GM23338 (cell line): ENCODE measurements at regions not wholly inside any gene's neighbourhood (a gene's known extent, or its start where the extent isn't known, plus 50 kb on each side); places are given as distances from the start of the nearest gene placed in this dataset.

Experiments used
- ATAC-seq: fragments of 200-7000 bp; cut with Tn5 transposase; 3 replicates; pipeline ENCODE4 v1.9.1; 2020
- DNase-seq: peaks from one replicate; pipeline ENCODE4 v3.0.0-alpha.2; 2015; ENCODE audit warnings: low spot score
- H2AFZ ChIP-seq: fragments of 200-600 bp; sonication (generic); 2 replicates; pipeline ENCODE4 v1.8.0; 2016; ENCODE audit warnings: antibody characterized with exemption, mild to moderate bottlenecking, moderate library complexity
- H3F3A ChIP-seq: fragments of 200-600 bp; sonication (generic); replicated peaks from 2 replicates; pipeline ENCODE4 v1.8.0; 2017; ENCODE audit warnings: antibody characterized with exemption, mixed run types, low read depth
- H3K27ac ChIP-seq: fragments of 200-600 bp; sonication (generic); 2 replicates; pipeline ENCODE4 v1.6.1; 2016; ENCODE audit warnings: low read depth
- H3K27me3 ChIP-seq: fragments of 200-600 bp; sonication (generic); 2 replicates; pipeline ENCODE4 v1.8.0; 2016; ENCODE audit warnings: mild to moderate bottlenecking, mixed run types, moderate library complexity; ENCODE audit not compliant: insufficient read depth
- H3K36me3 ChIP-seq: fragments of 200-600 bp; sonication (generic); 2 replicates; pipeline ENCODE4 v1.8.0; 2016; ENCODE audit warnings: mild to moderate bottlenecking; ENCODE audit not compliant: insufficient read depth
- H3K4me1 ChIP-seq: fragments of 200-600 bp; sonication (generic); 2 replicates; pipeline ENCODE4 v1.8.0; 2016; ENCODE audit warnings: mild to moderate bottlenecking, moderate library complexity; ENCODE audit not compliant: insufficient read depth
- H3K4me2 ChIP-seq: fragments of 200-600 bp; sonication (generic); 2 replicates; pipeline ENCODE4 v1.7.1; 2017; ENCODE audit warnings: mixed run types
- H3K4me3 ChIP-seq: fragments of 200-600 bp; sonication (generic); 2 replicates; pipeline ENCODE4 v1.6.1; 2016; ENCODE audit warnings: mixed run types
- H3K79me2 ChIP-seq: fragments of 200-600 bp; sonication (generic); replicated peaks from 2 replicates; pipeline ENCODE4 v1.8.0; 2017; ENCODE audit warnings: mild to moderate bottlenecking; ENCODE audit not compliant: insufficient read depth
- H3K9me2 ChIP-seq: fragments of 200-600 bp; sonication (generic); 2 replicates; pipeline ENCODE4 v1.8.0; 2017; ENCODE audit not compliant: insufficient read depth
- H4K20me1 ChIP-seq: fragments of 200-600 bp; sonication (generic); replicated peaks from 2 replicates; pipeline ENCODE4 v1.8.0; 2017; ENCODE audit warnings: mild to moderate bottlenecking; ENCODE audit not compliant: insufficient read depth
- H3K27ac Mint-ChIP-seq: 2 replicates; pipeline ENCODE4 v1.8.0; 2020; ENCODE audit warnings: inconsistent platforms, mild to moderate bottlenecking, moderate library complexity, mixed read lengths
- H3K27me3 Mint-ChIP-seq: 3 replicates; pipeline ENCODE4 v1.8.0; 2022; ENCODE audit warnings: low read depth, mild to moderate bottlenecking, moderate library complexity, mixed read lengths, inconsistent platforms; ENCODE audit not compliant: insufficient read depth, poor library complexity
- H3K36me3 Mint-ChIP-seq: 3 replicates; pipeline ENCODE4 v1.8.0; 2021; ENCODE audit warnings: low read depth, mild to moderate bottlenecking, inconsistent platforms, moderate library complexity, mixed read lengths
- H3K4me1 Mint-ChIP-seq: 3 replicates; pipeline ENCODE4 v1.8.0; 2020; ENCODE audit warnings: mild to moderate bottlenecking, inconsistent platforms, mixed read lengths
- H3K4me3 Mint-ChIP-seq: 3 replicates; pipeline ENCODE4 v1.8.0; 2021; ENCODE audit warnings: moderate library complexity, mild to moderate bottlenecking, inconsistent platforms, mixed read lengths
- H3K9me3 Mint-ChIP-seq: 3 replicates; pipeline ENCODE4 v1.8.0; 2020; ENCODE audit warnings: moderate library complexity, mild to moderate bottlenecking, inconsistent platforms, mixed read lengths
- CREB1 ChIP-seq: fragments of 250-450 bp; sonication (Bioruptor Pico); IDR thresholded peaks from 2 replicates; pipeline ENCODE4 v1.5.0; 2020; ENCODE audit warnings: low read depth, mild to moderate bottlenecking, moderate library complexity
- EZH2phosphoT487 ChIP-seq: fragments of 200-600 bp; sonication (generic); IDR thresholded peaks from one replicate; pipeline ENCODE4 v1.8.1; 2018; ENCODE audit warnings: antibody characterized with exemption; ENCODE audit not compliant: unreplicated experiment
- JUNB ChIP-seq: IDR thresholded peaks from one replicate; pipeline ENCODE4 v1.6.1; 2016; ENCODE audit warnings: antibody characterized with exemption; ENCODE audit not compliant: unreplicated experiment
- NANOG ChIP-seq: IDR thresholded peaks from 2 replicates; pipeline ENCODE4 v1.6.1; 2016; ENCODE audit warnings: antibody characterized with exemption, borderline replicate concordance
- POLR2AphosphoS5 ChIP-seq: IDR thresholded peaks from 2 replicates; pipeline ENCODE4 v1.6.1; 2016; ENCODE audit warnings: antibody characterized with exemption, low read depth
- STAT1 ChIP-seq: IDR thresholded peaks from one replicate; pipeline ENCODE4 v1.6.1; 2016; ENCODE audit warnings: antibody characterized with exemption; ENCODE audit not compliant: unreplicated experiment
- ZNF114 ChIP-seq: fragments of 250-450 bp; sonication (Bioruptor Pico); IDR thresholded peaks from 2 replicates; pipeline ENCODE4 v1.5.0; 2020; ENCODE audit warnings: mild to moderate bottlenecking, moderate library complexity
- TF ChIP-seq, protein P1 (sequence below): fragments of 250-450 bp; sonication (Bioruptor Pico); IDR thresholded peaks from 2 replicates; pipeline ENCODE4 v1.5.0; 2020; ENCODE audit warnings: mild to moderate bottlenecking, moderate library complexity
- TF ChIP-seq, protein P2 (sequence below), 2 experiments: fragments of 200-600 bp in 1 of 2; sonication (generic) in 1 of 2; conservative IDR thresholded peaks; 2 replicates each; pipeline versions ENCODE4 v1.5.1 to v1.6.1; 2016 to 2017; ENCODE audit warnings: antibody characterized with exemption in 2 of 2, low read depth in 2 of 2, mild to moderate bottlenecking in 2 of 2, moderate library complexity in 1 of 2

DNA sequence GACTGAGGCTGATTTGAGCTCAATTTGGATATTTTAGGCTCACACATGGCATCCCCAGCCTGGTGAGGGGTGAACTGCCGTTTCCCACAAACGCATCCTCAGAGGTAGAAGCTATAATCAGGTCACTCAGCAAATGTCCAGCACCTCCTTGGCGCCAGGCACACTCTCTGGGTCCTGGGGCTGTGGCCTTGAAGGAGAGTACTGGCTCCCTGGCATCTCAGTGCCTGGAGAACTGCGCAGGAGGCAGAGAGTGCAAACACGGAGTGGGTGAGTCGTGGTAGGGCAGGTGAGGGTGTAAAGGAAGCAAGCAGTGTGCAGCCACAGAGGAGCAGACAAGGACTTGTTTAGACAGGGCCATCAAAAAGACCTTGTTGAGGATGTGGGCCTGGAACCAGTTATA lies 224.0 kb upstream of the ZNF32 start (continued):
- TF ChIP-seq, protein P1, sequence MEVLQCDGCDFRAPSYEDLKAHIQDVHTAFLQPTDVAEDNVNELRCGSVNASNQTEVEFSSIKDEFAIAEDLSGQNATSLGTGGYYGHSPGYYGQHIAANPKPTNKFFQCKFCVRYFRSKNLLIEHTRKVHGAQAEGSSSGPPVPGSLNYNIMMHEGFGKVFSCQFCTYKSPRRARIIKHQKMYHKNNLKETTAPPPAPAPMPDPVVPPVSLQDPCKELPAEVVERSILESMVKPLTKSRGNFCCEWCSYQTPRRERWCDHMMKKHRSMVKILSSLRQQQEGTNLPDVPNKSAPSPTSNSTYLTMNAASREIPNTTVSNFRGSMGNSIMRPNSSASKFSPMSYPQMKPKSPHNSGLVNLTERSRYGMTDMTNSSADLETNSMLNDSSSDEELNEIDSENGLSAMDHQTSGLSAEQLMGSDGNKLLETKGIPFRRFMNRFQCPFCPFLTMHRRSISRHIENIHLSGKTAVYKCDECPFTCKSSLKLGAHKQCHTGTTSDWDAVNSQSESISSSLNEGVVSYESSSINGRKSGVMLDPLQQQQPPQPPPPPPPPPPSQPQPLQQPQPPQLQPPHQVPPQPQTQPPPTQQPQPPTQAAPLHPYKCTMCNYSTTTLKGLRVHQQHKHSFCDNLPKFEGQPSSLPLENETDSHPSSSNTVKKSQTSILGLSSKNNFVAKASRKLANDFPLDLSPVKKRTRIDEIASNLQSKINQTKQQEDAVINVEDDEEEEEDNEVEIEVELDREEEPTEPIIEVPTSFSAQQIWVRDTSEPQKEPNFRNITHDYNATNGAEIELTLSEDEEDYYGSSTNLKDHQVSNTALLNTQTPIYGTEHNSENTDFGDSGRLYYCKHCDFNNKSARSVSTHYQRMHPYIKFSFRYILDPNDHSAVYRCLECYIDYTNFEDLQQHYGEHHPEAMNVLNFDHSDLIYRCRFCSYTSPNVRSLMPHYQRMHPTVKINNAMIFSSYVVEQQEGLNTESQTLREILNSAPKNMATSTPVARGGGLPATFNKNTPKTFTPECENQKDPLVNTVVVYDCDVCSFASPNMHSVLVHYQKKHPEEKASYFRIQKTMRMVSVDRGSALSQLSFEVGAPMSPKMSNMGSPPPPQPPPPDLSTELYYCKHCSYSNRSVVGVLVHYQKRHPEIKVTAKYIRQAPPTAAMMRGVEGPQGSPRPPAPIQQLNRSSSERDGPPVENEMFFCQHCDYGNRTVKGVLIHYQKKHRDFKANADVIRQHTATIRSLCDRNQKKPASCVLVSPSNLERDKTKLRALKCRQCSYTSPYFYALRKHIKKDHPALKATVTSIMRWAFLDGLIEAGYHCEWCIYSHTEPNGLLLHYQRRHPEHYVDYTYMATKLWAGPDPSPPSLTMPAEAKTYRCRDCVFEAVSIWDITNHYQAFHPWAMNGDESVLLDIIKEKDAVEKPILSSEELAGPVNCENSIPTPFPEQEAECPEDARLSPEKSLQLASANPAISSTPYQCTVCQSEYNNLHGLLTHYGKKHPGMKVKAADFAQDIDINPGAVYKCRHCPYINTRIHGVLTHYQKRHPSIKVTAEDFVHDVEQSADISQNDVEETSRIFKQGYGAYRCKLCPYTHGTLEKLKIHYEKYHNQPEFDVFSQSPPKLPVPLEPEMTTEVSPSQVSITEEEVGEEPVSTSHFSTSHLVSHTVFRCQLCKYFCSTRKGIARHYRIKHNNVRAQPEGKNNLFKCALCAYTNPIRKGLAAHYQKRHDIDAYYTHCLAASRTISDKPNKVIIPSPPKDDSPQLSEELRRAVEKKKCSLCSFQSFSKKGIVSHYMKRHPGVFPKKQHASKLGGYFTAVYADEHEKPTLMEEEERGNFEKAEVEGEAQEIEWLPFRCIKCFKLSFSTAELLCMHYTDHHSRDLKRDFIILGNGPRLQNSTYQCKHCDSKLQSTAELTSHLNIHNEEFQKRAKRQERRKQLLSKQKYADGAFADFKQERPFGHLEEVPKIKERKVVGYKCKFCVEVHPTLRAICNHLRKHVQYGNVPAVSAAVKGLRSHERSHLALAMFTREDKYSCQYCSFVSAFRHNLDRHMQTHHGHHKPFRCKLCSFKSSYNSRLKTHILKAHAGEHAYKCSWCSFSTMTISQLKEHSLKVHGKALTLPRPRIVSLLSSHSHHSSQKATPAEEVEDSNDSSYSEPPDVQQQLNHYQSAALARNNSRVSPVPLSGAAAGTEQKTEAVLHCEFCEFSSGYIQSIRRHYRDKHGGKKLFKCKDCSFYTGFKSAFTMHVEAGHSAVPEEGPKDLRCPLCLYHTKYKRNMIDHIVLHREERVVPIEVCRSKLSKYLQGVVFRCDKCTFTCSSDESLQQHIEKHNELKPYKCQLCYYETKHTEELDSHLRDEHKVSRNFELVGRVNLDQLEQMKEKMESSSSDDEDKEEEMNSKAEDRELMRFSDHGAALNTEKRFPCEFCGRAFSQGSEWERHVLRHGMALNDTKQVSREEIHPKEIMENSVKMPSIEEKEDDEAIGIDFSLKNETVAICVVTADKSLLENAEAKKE = no peak

DNA sequence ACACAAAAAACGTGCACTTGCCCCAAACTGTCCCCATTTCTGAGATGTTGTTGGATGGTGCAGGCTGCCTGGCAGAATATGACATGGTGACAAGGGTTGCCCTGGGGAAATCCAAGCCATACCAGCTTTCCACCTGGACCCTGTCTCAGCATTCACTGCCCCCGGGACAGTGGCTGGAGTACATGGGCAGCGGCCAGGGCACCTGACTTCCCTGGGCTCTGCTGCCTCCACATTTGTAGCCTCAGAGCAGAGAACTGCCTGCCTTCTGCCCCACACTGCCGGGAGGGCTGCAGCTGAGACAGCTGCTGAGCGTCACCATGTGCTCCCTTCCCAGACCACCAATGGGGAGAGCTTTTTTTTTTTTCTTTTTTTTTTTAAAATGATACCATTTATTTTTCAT lies 222.9 kb upstream of the ZNF32 start:
- TF ChIP-seq NANOG = no peak
- TF ChIP-seq POLR2AphosphoS5 = no peak
- TF ChIP-seq, protein P2, sequence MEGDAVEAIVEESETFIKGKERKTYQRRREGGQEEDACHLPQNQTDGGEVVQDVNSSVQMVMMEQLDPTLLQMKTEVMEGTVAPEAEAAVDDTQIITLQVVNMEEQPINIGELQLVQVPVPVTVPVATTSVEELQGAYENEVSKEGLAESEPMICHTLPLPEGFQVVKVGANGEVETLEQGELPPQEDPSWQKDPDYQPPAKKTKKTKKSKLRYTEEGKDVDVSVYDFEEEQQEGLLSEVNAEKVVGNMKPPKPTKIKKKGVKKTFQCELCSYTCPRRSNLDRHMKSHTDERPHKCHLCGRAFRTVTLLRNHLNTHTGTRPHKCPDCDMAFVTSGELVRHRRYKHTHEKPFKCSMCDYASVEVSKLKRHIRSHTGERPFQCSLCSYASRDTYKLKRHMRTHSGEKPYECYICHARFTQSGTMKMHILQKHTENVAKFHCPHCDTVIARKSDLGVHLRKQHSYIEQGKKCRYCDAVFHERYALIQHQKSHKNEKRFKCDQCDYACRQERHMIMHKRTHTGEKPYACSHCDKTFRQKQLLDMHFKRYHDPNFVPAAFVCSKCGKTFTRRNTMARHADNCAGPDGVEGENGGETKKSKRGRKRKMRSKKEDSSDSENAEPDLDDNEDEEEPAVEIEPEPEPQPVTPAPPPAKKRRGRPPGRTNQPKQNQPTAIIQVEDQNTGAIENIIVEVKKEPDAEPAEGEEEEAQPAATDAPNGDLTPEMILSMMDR (conservative IDR thresholded peaks at IDR 0.05; ENCODE audit: low read depth in 2 of 2) = no peak
- TF ChIP-seq ZNF114 (CRISPR knock-in tag) = no peak
- no peak for TF ChIP-seq STAT1
- TF ChIP-seq EZH2phosphoT487 = no peak
- TF ChIP-seq JUNB = no peak
- no peak for TF ChIP-seq CREB1 (CRISPR knock-in tag)

More for the DNA sequence above, 222.9 kb upstream of the ZNF32 start:
- no peaks in the 10 kb centered on the region for H3K36me3 ChIP-seq
- no peaks in the 10 kb centered on the region for H3K4me1 ChIP-seq
- H3K4me3 ChIP-seq = no peak overlapping the region
- no peaks in the 10 kb centered on the region for H3K9me3 Mint-ChIP-seq
- no peak for ATAC-seq
- no peaks in the 10 kb centered on the region for H3F3A ChIP-seq
- H4K20me1 ChIP-seq = no peaks in the 10 kb centered on the region
- no peaks in the 10 kb centered on the region for H3K9me2 ChIP-seq
- H3K36me3 Mint-ChIP-seq = no peaks in the 10 kb centered on the region
- no peak for DNase-seq
- peaks cover 9% of the 10 kb centered on the region for H3K27me3 Mint-ChIP-seq
- H3K27ac ChIP-seq = no peak overlapping the region
- no peak overlapping the region for H3K4me3 Mint-ChIP-seq
- H2AFZ ChIP-seq = no peak overlapping the region
- no peak overlapping the region for H3K27ac Mint-ChIP-seq
- no peaks in the 10 kb centered on the region for H3K27me3 ChIP-seq
- H3K4me1 Mint-ChIP-seq = no peaks in the 10 kb centered on the region
- H3K4me2 ChIP-seq = no peak overlapping the region
- H3K79me2 ChIP-seq = no peaks in the 10 kb centered on the region
